OCI-LY7 (cell line): ENCODE measurements at regions not wholly inside any gene's neighbourhood (a gene's known extent, or its start where the extent isn't known, plus 50 kb on each side); places are given as distances from the start of the nearest gene placed in this dataset.

Experiments used
- BruUV-seq: library from RNA; stranded (reverse); fragments of 400-500 nt; replicated peaks from 2 replicates; lab custom pipeline; 2021; lab: Mats Ljungman, UMichigan
- CTCF ChIA-PET: fragments of 300-600 bp; sonication (Branson Sonifier 250); formaldehyde crosslinking; loops from one replicate; lab custom pipeline; 2022; ENCODE audit warnings: antibody characterized with exemption; ENCODE audit not compliant: unreplicated experiment; lab: Charles Lee
- POLR2A ChIA-PET: fragments of 300-600 bp; sonication (Branson Sonifier 250); formaldehyde crosslinking; loops from one replicate; lab custom pipeline; 2022; ENCODE audit warnings: antibody characterized with exemption; lab: Charles Lee
- DNase-seq: peaks from one replicate; pipeline ENCODE4 v3.0.0-alpha.2; 2015; ENCODE audit warnings: low spot score
- H2AFZ ChIP-seq: fragments of 200-600 bp; sonication (generic), shearing (Covaris generic); 2 replicates; pipeline ENCODE4 v1.6.1; 2014; ENCODE audit warnings: mild to moderate bottlenecking, antibody characterized with exemption, low read length, moderate library complexity
- H3K27ac ChIP-seq: fragments of 200-600 bp; sonication (generic); 2 replicates; pipeline ENCODE4 v1.5.1; 2014; ENCODE audit warnings: mixed run types, low read depth, mild to moderate bottlenecking, moderate library complexity, low read length, inconsistent platforms; ENCODE audit not compliant: poor library complexity, severe bottlenecking
- H3K36me3 ChIP-seq: fragments of 200-600 bp; sonication (generic); 2 replicates; pipeline ENCODE4 v1.6.1; 2014; ENCODE audit warnings: mild to moderate bottlenecking, antibody characterized with exemption, low read length, moderate library complexity, mixed read lengths; ENCODE audit not compliant: insufficient read depth
- H3K4me1 ChIP-seq: fragments of 200-600 bp; sonication (generic); 2 replicates; pipeline ENCODE4 v1.5.1; 2014; ENCODE audit warnings: mild to moderate bottlenecking, low read length; ENCODE audit not compliant: insufficient read depth, poor library complexity, severe bottlenecking
- H3K4me2 ChIP-seq: fragments of 200-600 bp; sonication (generic); 2 replicates; pipeline ENCODE4 v1.6.1; 2014; ENCODE audit warnings: mild to moderate bottlenecking, low read length
- H3K4me3 ChIP-seq: fragments of 200-600 bp; sonication (generic); 2 replicates; pipeline ENCODE4 v1.5.1; 2014; ENCODE audit warnings: mild to moderate bottlenecking, low read depth, low read length; ENCODE audit not compliant: poor library complexity, severe bottlenecking
- H3K79me2 ChIP-seq: fragments of 200-600 bp; sonication (generic); 2 replicates; pipeline ENCODE4 v1.6.1; 2016; ENCODE audit warnings: low read depth, mild to moderate bottlenecking, low read length, moderate library complexity, mixed read lengths; ENCODE audit not compliant: insufficient read depth
- H3K9me2 ChIP-seq: fragments of 200-600 bp; sonication (generic); 2 replicates; pipeline ENCODE4 v1.6.1; 2016; ENCODE audit warnings: mild to moderate bottlenecking, low read length, mixed read lengths; ENCODE audit not compliant: insufficient read depth
- H3K9me3 ChIP-seq: fragments of 200-600 bp; sonication (generic); 2 replicates; pipeline ENCODE4 v1.6.1; 2014; ENCODE audit warnings: mild to moderate bottlenecking, mixed run types, low read length, mixed read lengths
- H4K20me1 ChIP-seq: fragments of 200-600 bp; sonication (generic); 2 replicates; pipeline ENCODE4 v1.6.1; 2014; ENCODE audit warnings: mild to moderate bottlenecking, antibody characterized with exemption, low read length, moderate library complexity, mixed read lengths; ENCODE audit not compliant: insufficient read depth
- CTCF ChIP-seq: fragments of 200-600 bp; sonication (generic); conservative IDR thresholded peaks from 2 replicates; pipeline ENCODE4 v1.5.1; 2014; ENCODE audit warnings: mild to moderate bottlenecking, antibody characterized with exemption, low read length, moderate library complexity, mixed read lengths
- EZH2phosphoT487 ChIP-seq: fragments of 200-600 bp; sonication (generic); IDR thresholded peaks from 2 replicates; pipeline ENCODE4 v1.6.1; 2018; ENCODE audit warnings: low read depth, borderline replicate concordance, mild to moderate bottlenecking, mixed run types, antibody characterized with exemption, low read length, moderate library complexity, mixed read lengths
- intact Hi-C: fragments of 100-400 bp; cut with micrococcal nuclease; formaldehyde crosslinking; loops from one replicate; pipeline ENCODE4 v1.10.0; 2022; ENCODE audit not compliant: unreplicated experiment

GRCh38 chrX:96407981-96408380 is 276.7 kb upstream of the DIAPH2 start:
- intact Hi-C loops: no loop called here
- Histone ChIP-seq H3K9me3 (no peaks in the 10 kb centered on the region), H3K79me2 (no peaks in the 10 kb centered on the region), H4K20me1 (no peaks in the 10 kb centered on the region), H3K27ac (no peak overlapping the region), H3K4me2 (no peak overlapping the region), H3K4me3 (no peak overlapping the region), H2AFZ (no peak overlapping the region), H3K4me1 (no peaks in the 10 kb centered on the region), H3K9me2 (no peaks in the 10 kb centered on the region), H3K36me3 (no peaks in the 10 kb centered on the region)
- BruUV-seq: no TSS peak
- ChIA-PET POLR2A (no interaction called here), CTCF (no interaction called here)
- no peak for DNase-seq
- no peak for TF ChIP-seq CTCF

- no peak for DNase-seq
- Histone ChIP-seq H3K4me1 (no peaks in the 10 kb centered on the region), H3K4me3 (no peak overlapping the region), H3K9me2 (no peaks in the 10 kb centered on the region), H3K27ac (no peak overlapping the region), H3K9me3 (no peaks in the 10 kb centered on the region), H2AFZ (no peak overlapping the region), H3K4me2 (no peak overlapping the region), H4K20me1 (no peaks in the 10 kb centered on the region), H3K36me3 (no peaks in the 10 kb centered on the region), H3K79me2 (no peaks in the 10 kb centered on the region)
- intact Hi-C loops: no loop called here
- no TSS peak for BruUV-seq
- ChIA-PET POLR2A (no interaction called here), CTCF (no interaction called here)
- no peak for TF ChIP-seq EZH2phosphoT487
- no peak for TF ChIP-seq CTCF
Measured at GRCh38 chrX:96410927-96411326, 273.7 kb upstream of the DIAPH2 start.

GRCh38 chrX:96417695-96418094 is 266.9 kb upstream of the DIAPH2 start:
- DNase-seq: no peak
- no peaks in the 10 kb centered on the region for H3K79me2 ChIP-seq
- CTCF ChIA-PET: no interaction called here
- H3K27ac ChIP-seq: no peak overlapping the region
- BruUV-seq: no TSS peak
- TF ChIP-seq EZH2phosphoT487: no peak
- no peak for TF ChIP-seq CTCF
- H2AFZ ChIP-seq: no peak overlapping the region
- intact Hi-C loops: no loop called here
- H3K9me3 ChIP-seq: no peaks in the 10 kb centered on the region
- POLR2A ChIA-PET: no interaction called here
- no peak overlapping the region for H3K4me2 ChIP-seq
- no peak overlapping the region for H3K4me3 ChIP-seq
- no peaks in the 10 kb centered on the region for H3K4me1 ChIP-seq
- H3K36me3 ChIP-seq: no peaks in the 10 kb centered on the region
- no peaks in the 10 kb centered on the region for H3K9me2 ChIP-seq
- H4K20me1 ChIP-seq: no peaks in the 10 kb centered on the region
